HCT116 (cell line): ENCODE measurements at regions not wholly inside any gene's neighbourhood (a gene's known extent, or its start where the extent isn't known, plus 50 kb on each side); places are given as distances from the start of the nearest gene placed in this dataset.

ENCODE experiments used
- ATAC-seq: fragments of 200-7000 bp; cut with Tn5 transposase; 2 replicates; pipeline ENCODE4 v1.9.1; 2020; ENCODE audit warnings: mild to moderate bottlenecking, moderate library complexity
- BruUV-seq: library from RNA; stranded (reverse); fragments of 400-500 nt; replicated peaks from 2 replicates; lab custom pipeline; 2021; lab: Mats Ljungman, UMichigan
- CTCF ChIA-PET: fragments of 300-600 bp; sonication (Branson Sonifier 250); formaldehyde crosslinking; loops from one replicate; lab custom pipeline; 2021; ENCODE audit warnings: antibody characterized with exemption; lab: Charles Lee
- POLR2A ChIA-PET: fragments of 300-600, 350-600 bp; sonication (Branson Sonifier 250); formaldehyde crosslinking; loops from one replicate; lab custom pipeline; 2021; ENCODE audit warnings: antibody characterized with exemption; lab: Charles Lee
- RAD21 ChIA-PET, 2 experiments: fragments of 300-600 bp; sonication (Branson Sonifier 250); formaldehyde crosslinking; loops; one replicate each; lab custom pipeline; 2023; ENCODE audit warnings: low total read pairs in 2 of 2; ENCODE audit not compliant: uncharacterized antibody in 2 of 2, unreplicated experiment in 2 of 2, low non-redundant PET in 1 of 2; lab: Charles Lee
- DNase-seq: peaks from one replicate; pipeline ENCODE4 v3.0.0-alpha.2; 2010; ENCODE audit warnings: low read depth, low spot score
- H2AFZ ChIP-seq: fragments of 200-600 bp; shearing (Covaris generic), sonication (generic); 2 replicates; pipeline ENCODE4 v1.6.1; 2017; ENCODE audit warnings: low read depth, mixed run types, mixed read lengths, antibody characterized with exemption, low read length; ENCODE audit not compliant: poor library complexity, severe bottlenecking
- H3K27ac ChIP-seq: 2 replicates; pipeline ENCODE4 v1.5.1; 2012; ENCODE audit warnings: low read depth, low read length
- H3K27me3 ChIP-seq: fragments of 200-600 bp; sonication (generic); 2 replicates; pipeline ENCODE4 v1.6.1; 2016; ENCODE audit warnings: mixed run types, low read length, mixed read lengths; ENCODE audit not compliant: insufficient read depth
- H3K36me3 ChIP-seq, 2 experiments: fragments of 200-500 bp in 1 of 2; fragments of 200-600 bp in 1 of 2; sonication (Bioruptor generic) in 1 of 2; sonication (generic) in 1 of 2; 2 replicates each; pipeline versions ENCODE4 v1.5.1 to v1.6.1; 2014 to 2016; ENCODE audit warnings: low read length in 2 of 2, inconsistent platforms in 1 of 2, mixed read lengths in 1 of 2, mixed run types in 1 of 2; ENCODE audit not compliant: insufficient read depth in 2 of 2, control insufficient read depth in 1 of 2
- H3K4me1 ChIP-seq, 2 experiments: fragments of 200-600 bp in 1 of 2; sonication (generic) in 1 of 2; 2 replicates each; pipeline versions ENCODE4 v1.5.1 to v1.6.1; 2012 to 2017; ENCODE audit warnings: low read length in 2 of 2, inconsistent platforms in 1 of 2, mild to moderate bottlenecking in 1 of 2, mixed read lengths in 1 of 2, mixed run types in 1 of 2, moderate library complexity in 1 of 2; ENCODE audit not compliant: insufficient read depth in 2 of 2, control insufficient read depth in 1 of 2
- H3K4me2 ChIP-seq: fragments of 200-600 bp; sonication (generic); 2 replicates; pipeline ENCODE4 v1.6.1; 2017; ENCODE audit warnings: mixed run types, low read length, mixed read lengths
- H3K4me3 ChIP-seq, 2 experiments: fragments of 200-600 bp in 1 of 2; sonication (generic) in 1 of 2; replicated peaks in 1 of 2; 2 replicates each; pipeline ENCODE4 v1.5.1; 2011 to 2016; ENCODE audit warnings: low read length in 2 of 2, control low read depth in 1 of 2, low read depth in 1 of 2, mild to moderate bottlenecking in 1 of 2, mixed read lengths in 1 of 2, mixed run types in 1 of 2
- H3K79me2 ChIP-seq: fragments of 200-600 bp; sonication (generic); 2 replicates; pipeline ENCODE4 v1.6.1; 2017; ENCODE audit warnings: mild to moderate bottlenecking, mixed run types, low read length, moderate library complexity, mixed read lengths; ENCODE audit not compliant: insufficient read depth
- H3K9ac ChIP-seq: fragments of 200-600 bp; sonication (generic); 2 replicates; pipeline ENCODE4 v1.6.1; 2016; ENCODE audit warnings: low read length, mixed read lengths
- H3K9me2 ChIP-seq: fragments of 200-600 bp; sonication (generic), shearing (Covaris generic); 2 replicates; pipeline ENCODE4 v1.6.1; 2017; ENCODE audit warnings: mixed run types, mild to moderate bottlenecking, moderate library complexity; ENCODE audit not compliant: insufficient read depth
- H3K9me3 ChIP-seq, 2 experiments: fragments of 200-500 bp in 1 of 2; fragments of 200-600 bp in 1 of 2; sonication (Bioruptor generic) in 1 of 2; sonication (generic) in 1 of 2; 2 replicates each; pipeline ENCODE4 v1.6.1; 2014 to 2017; ENCODE audit warnings: low read length in 2 of 2, mixed read lengths in 2 of 2, inconsistent platforms in 1 of 2, low read depth in 1 of 2, mild to moderate bottlenecking in 1 of 2, mixed run types in 1 of 2, moderate library complexity in 1 of 2; ENCODE audit not compliant: control insufficient read depth in 1 of 2, insufficient read depth in 1 of 2
- H4K20me1 ChIP-seq: fragments of 200-600 bp; sonication (generic), shearing (Covaris generic); 2 replicates; pipeline ENCODE4 v1.6.1; 2017; ENCODE audit warnings: mixed run types, mild to moderate bottlenecking, moderate library complexity; ENCODE audit not compliant: insufficient read depth
- ATF3 ChIP-seq: IDR thresholded peaks from 2 replicates; pipeline ENCODE4 v1.6.1; 2012
- EGR1 ChIP-seq: IDR thresholded peaks from 2 replicates; pipeline ENCODE4 v1.6.1; 2012; ENCODE audit warnings: low read depth
- ELF1 ChIP-seq: IDR thresholded peaks from 2 replicates; pipeline ENCODE4 v1.6.1; 2012; ENCODE audit warnings: low read depth, borderline replicate concordance
- JUND ChIP-seq: IDR thresholded peaks from 2 replicates; pipeline ENCODE4 v1.6.1; 2012
- MAX ChIP-seq: IDR thresholded peaks from 2 replicates; pipeline ENCODE4 v1.6.1; 2012
- POLR2AphosphoS5 ChIP-seq: IDR thresholded peaks from 2 replicates; pipeline ENCODE4 v1.6.1; 2011; ENCODE audit warnings: mild to moderate bottlenecking, low read depth, low read length, moderate library complexity
- RAD21 ChIP-seq: IDR thresholded peaks from 2 replicates; pipeline ENCODE4 v1.6.1; 2012; ENCODE audit warnings: low read depth, mild to moderate bottlenecking
- SP1 ChIP-seq: IDR thresholded peaks from 2 replicates; pipeline ENCODE4 v1.6.1; 2012; ENCODE audit warnings: low read depth
- SRF ChIP-seq: IDR thresholded peaks from 2 replicates; pipeline ENCODE4 v1.6.1; 2012; ENCODE audit warnings: low read depth
- TCF7L2 ChIP-seq: IDR thresholded peaks from 2 replicates; pipeline ENCODE4 v1.7.0; 2011; ENCODE audit warnings: borderline replicate concordance, inconsistent platforms; ENCODE audit not compliant: insufficient read depth, insufficient read length; ENCODE audit errors: extremely low read depth
- YY1 ChIP-seq: IDR thresholded peaks from 2 replicates; pipeline ENCODE4 v1.6.1; 2011; ENCODE audit warnings: low read length, low read depth, moderate library complexity, mild to moderate bottlenecking; ENCODE audit not compliant: insufficient replicate concordance; ENCODE audit errors: extremely low read depth
- intact Hi-C: fragments of 100-400 bp; cut with micrococcal nuclease; formaldehyde crosslinking; loops from 2 replicates; pipeline ENCODE4 v1.10.0; 2022
- TF ChIP-seq, protein P1 (sequence below): IDR thresholded peaks from 2 replicates; pipeline ENCODE4 v1.6.1; 2011; ENCODE audit warnings: mild to moderate bottlenecking, low read length, moderate library complexity; ENCODE audit not compliant: insufficient replicate concordance; ENCODE audit errors: extremely low read depth
- TF ChIP-seq, protein P2 (sequence below): IDR thresholded peaks from 2 replicates; pipeline ENCODE4 v1.6.1; 2012; ENCODE audit warnings: low read depth

- Histone ChIP-seq H4K20me1 (no peaks in the 10 kb centered on the region), H2AFZ (no peak overlapping the region), H3K79me2 (no peaks in the 10 kb centered on the region), H3K4me2 (no peak overlapping the region), H3K9ac (no peak overlapping the region), H3K36me3 (no peaks in the 10 kb centered on the region), H3K9me3 (no peaks in the 10 kb centered on the region), H3K27ac (no peak overlapping the region), H3K4me1 (no peaks in the 10 kb centered on the region), H3K4me3 (no peak overlapping the region), H3K9me2 (no peaks in the 10 kb centered on the region), H3K27me3 (peaks cover 28% of the 10 kb centered on the region)
- DNase-seq (no peak), ATAC-seq (no peak)
- ChIA-PET RAD21 (no interaction called here), CTCF (no interaction called here), POLR2A (no interaction called here)
- BruUV-seq = no TSS peak
- no peak for TF ChIP-seq YY1
- no peak for TF ChIP-seq MAX
- no peak for TF ChIP-seq JUND
- TF ChIP-seq SRF = no peak
- TF ChIP-seq, protein P1, sequence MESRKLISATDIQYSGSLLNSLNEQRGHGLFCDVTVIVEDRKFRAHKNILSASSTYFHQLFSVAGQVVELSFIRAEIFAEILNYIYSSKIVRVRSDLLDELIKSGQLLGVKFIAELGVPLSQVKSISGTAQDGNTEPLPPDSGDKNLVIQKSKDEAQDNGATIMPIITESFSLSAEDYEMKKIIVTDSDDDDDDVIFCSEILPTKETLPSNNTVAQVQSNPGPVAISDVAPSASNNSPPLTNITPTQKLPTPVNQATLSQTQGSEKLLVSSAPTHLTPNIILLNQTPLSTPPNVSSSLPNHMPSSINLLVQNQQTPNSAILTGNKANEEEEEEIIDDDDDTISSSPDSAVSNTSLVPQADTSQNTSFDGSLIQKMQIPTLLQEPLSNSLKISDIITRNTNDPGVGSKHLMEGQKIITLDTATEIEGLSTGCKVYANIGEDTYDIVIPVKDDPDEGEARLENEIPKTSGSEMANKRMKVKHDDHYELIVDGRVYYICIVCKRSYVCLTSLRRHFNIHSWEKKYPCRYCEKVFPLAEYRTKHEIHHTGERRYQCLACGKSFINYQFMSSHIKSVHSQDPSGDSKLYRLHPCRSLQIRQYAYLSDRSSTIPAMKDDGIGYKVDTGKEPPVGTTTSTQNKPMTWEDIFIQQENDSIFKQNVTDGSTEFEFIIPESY = no peak
- TF ChIP-seq TCF7L2 = no peak
- no peak for TF ChIP-seq ATF3
- TF ChIP-seq EGR1 = no peak
- intact Hi-C loops = no loop called here
Measured at GRCh38 chr2:129165006-129165405, 814.5 kb upstream of the RAB6C start.

- intact Hi-C loops = no loop called here
- no peaks in the 10 kb centered on the region for H3K4me1 ChIP-seq
- TF ChIP-seq SP1 (no peak), TCF7L2 (no peak), POLR2AphosphoS5 (no peak), YY1 (no peak), JUND (no peak), SRF (no peak), RAD21 (no peak), ELF1 (no peak)
- TF ChIP-seq, protein P2, sequence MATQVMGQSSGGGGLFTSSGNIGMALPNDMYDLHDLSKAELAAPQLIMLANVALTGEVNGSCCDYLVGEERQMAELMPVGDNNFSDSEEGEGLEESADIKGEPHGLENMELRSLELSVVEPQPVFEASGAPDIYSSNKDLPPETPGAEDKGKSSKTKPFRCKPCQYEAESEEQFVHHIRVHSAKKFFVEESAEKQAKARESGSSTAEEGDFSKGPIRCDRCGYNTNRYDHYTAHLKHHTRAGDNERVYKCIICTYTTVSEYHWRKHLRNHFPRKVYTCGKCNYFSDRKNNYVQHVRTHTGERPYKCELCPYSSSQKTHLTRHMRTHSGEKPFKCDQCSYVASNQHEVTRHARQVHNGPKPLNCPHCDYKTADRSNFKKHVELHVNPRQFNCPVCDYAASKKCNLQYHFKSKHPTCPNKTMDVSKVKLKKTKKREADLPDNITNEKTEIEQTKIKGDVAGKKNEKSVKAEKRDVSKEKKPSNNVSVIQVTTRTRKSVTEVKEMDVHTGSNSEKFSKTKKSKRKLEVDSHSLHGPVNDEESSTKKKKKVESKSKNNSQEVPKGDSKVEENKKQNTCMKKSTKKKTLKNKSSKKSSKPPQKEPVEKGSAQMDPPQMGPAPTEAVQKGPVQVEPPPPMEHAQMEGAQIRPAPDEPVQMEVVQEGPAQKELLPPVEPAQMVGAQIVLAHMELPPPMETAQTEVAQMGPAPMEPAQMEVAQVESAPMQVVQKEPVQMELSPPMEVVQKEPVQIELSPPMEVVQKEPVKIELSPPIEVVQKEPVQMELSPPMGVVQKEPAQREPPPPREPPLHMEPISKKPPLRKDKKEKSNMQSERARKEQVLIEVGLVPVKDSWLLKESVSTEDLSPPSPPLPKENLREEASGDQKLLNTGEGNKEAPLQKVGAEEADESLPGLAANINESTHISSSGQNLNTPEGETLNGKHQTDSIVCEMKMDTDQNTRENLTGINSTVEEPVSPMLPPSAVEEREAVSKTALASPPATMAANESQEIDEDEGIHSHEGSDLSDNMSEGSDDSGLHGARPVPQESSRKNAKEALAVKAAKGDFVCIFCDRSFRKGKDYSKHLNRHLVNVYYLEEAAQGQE = no peak
- TF ChIP-seq, all 23 proteins: peak for 0
- H3K9me3 ChIP-seq = no peaks in the 10 kb centered on the region
- H3K4me2 ChIP-seq = no peak overlapping the region
- H3K27me3 ChIP-seq = peaks cover 17% of the 10 kb centered on the region; the same call in 1 of the 2 replicates
- H3K9me2 ChIP-seq = no peaks in the 10 kb centered on the region
- H4K20me1 ChIP-seq = no peaks in the 10 kb centered on the region
- no peak for DNase-seq
- H2AFZ ChIP-seq = no peak overlapping the region
- H3K4me3 ChIP-seq = no peak overlapping the region
- no peak for ATAC-seq
- ChIA-PET POLR2A (no interaction called here), CTCF (no interaction called here), RAD21 (no interaction called here)
- no TSS peak for BruUV-seq
- no peak overlapping the region for H3K9ac ChIP-seq
- H3K79me2 ChIP-seq = no peaks in the 10 kb centered on the region
- H3K36me3 ChIP-seq = no peaks in the 10 kb centered on the region
- H3K27ac ChIP-seq = no peak overlapping the region
Measured at GRCh38 chr2:129167456-129167855, 812.0 kb upstream of the RAB6C start.
